Colonic mucosa (tissue), 4 donors: ENCODE measurements at regions not wholly inside any gene's neighbourhood (a gene's known extent, or its start where the extent isn't known, plus 50 kb on each side); places are given as distances from the start of the nearest gene placed in this dataset.

Experiments used
- DNase-seq: peaks from one replicate; pipeline ENCODE4 v3.0.0-alpha.2; 2020
- H3K27ac ChIP-seq: fragments of 200-600 bp; one replicate; pipeline ENCODE4 v1.8.0; 2021
- H3K27me3 ChIP-seq: fragments of 200-600 bp; one replicate; pipeline ENCODE4 v1.8.0; 2021
- H3K36me3 ChIP-seq: fragments of 200-600 bp; one replicate; pipeline ENCODE4 v1.8.0; 2021
- H3K4me1 ChIP-seq: fragments of 200-600 bp; one replicate; pipeline ENCODE4 v1.8.0; 2021; ENCODE audit warnings: mild to moderate bottlenecking
- H3K4me3 ChIP-seq: fragments of 200-600 bp; one replicate; pipeline ENCODE4 v1.8.0; 2021
- H3K9ac ChIP-seq, 2 donors: one replicate each; pipeline ENCODE4 v1.7.0; 2013; ENCODE audit warnings: control low read depth in 2 of 2, low read depth in 2 of 2, low read length in 2 of 2
- H3K9me3 ChIP-seq: fragments of 200-600 bp; one replicate; pipeline ENCODE4 v1.8.0; 2021
- CTCF ChIP-seq: fragments of 200-600 bp; IDR thresholded peaks from one replicate; pipeline ENCODE4 v1.8.0; 2022; ENCODE audit warnings: antibody characterized with exemption, mild to moderate bottlenecking
- intact Hi-C: fragments of 100-400 bp; cut with DNase I; formaldehyde crosslinking; loops from one replicate; pipeline ENCODE4 v1.14.1; 2022
- donor health status: healthy.
- donor health status: DM: no; HTN: no; CAD: no.
- donor health status: DM: no; HTN: no; CAD: no.

GRCh38 chr2:38167968-38168350 is 92.0 kb upstream of the CYP1B1 start:
- Histone ChIP-seq H3K27ac (no peak overlapping the region), H3K4me3 (no peak overlapping the region), H3K9ac (no peak overlapping the region), H3K9me3 (no peaks in the 10 kb centered on the region), H3K4me1 (no peaks in the 10 kb centered on the region), H3K36me3 (no peaks in the 10 kb centered on the region), H3K27me3 (no peaks in the 10 kb centered on the region)
- no peak for TF ChIP-seq CTCF
- intact Hi-C loops: no loop called here
- DNase-seq: no peak

GRCh38 chr2:38165698-38166097 is 89.7 kb upstream of the CYP1B1 start:
- H3K4me1 ChIP-seq: no peaks in the 10 kb centered on the region
- H3K27ac ChIP-seq: no peak overlapping the region
- no peaks in the 10 kb centered on the region for H3K27me3 ChIP-seq
- intact Hi-C loops: no loop called here
- no peak for DNase-seq
- no peak overlapping the region for H3K9ac ChIP-seq
- H3K4me3 ChIP-seq: no peak overlapping the region
- no peaks in the 10 kb centered on the region for H3K36me3 ChIP-seq
- no peaks in the 10 kb centered on the region for H3K9me3 ChIP-seq
- no peak for TF ChIP-seq CTCF

DNA sequence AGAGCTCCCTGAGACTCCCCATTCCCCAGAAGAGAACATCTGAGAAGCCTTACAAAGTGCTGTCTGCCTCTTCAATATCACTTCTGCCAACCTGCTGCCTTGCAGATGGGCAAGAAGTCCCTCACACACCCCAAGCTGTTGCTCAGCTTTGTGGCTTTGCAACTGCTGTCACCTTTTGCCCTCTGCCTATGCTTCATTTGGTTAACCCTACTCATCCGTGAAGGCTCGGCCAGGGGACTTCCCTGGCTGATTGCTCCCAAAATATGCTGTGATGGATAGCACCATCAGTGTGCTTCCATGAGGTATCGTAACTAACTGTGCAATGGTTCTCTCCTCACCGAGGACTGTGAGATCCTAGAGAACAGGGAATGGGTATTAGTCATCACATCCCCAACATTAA is 88.9 kb upstream of the CYP1B1 start:
- no peak overlapping the region for H3K4me3 ChIP-seq
- no peaks in the 10 kb centered on the region for H3K9me3 ChIP-seq
- no peaks in the 10 kb centered on the region for H3K27me3 ChIP-seq
- no peak overlapping the region for H3K27ac ChIP-seq
- DNase-seq: no peak
- intact Hi-C loops: no loop called here
- no peak overlapping the region for H3K9ac ChIP-seq
- no peak for TF ChIP-seq CTCF
- H3K4me1 ChIP-seq: no peaks in the 10 kb centered on the region
- no peaks in the 10 kb centered on the region for H3K36me3 ChIP-seq

GRCh38 chr2:38163579-38163978 is 87.6 kb upstream of the CYP1B1 start:
- no peak for DNase-seq
- intact Hi-C loops: no loop called here
- no peaks in the 10 kb centered on the region for H3K9me3 ChIP-seq
- H3K4me1 ChIP-seq: no peaks in the 10 kb centered on the region
- no peaks in the 10 kb centered on the region for H3K36me3 ChIP-seq
- no peak for TF ChIP-seq CTCF
- H3K27me3 ChIP-seq: no peaks in the 10 kb centered on the region
- no peak overlapping the region for H3K9ac ChIP-seq
- no peak overlapping the region for H3K27ac ChIP-seq
- H3K4me3 ChIP-seq: no peak overlapping the region

GRCh38 chr2:38163006-38163405 is 87.1 kb upstream of the CYP1B1 start:
- no peaks in the 10 kb centered on the region for H3K36me3 ChIP-seq
- TF ChIP-seq CTCF: no peak

GRCh38 chr2:38160516-38160915 is 84.6 kb upstream of the CYP1B1 start:
- H3K36me3 ChIP-seq: no peaks in the 10 kb centered on the region
- no peaks in the 10 kb centered on the region for H3K9me3 ChIP-seq
- intact Hi-C loops: no loop called here
- no peak overlapping the region for H3K9ac ChIP-seq
- H3K27me3 ChIP-seq: no peaks in the 10 kb centered on the region
- H3K4me3 ChIP-seq: no peak overlapping the region
- H3K4me1 ChIP-seq: no peaks in the 10 kb centered on the region
- DNase-seq: no peak
- TF ChIP-seq CTCF: no peak
- no peak overlapping the region for H3K27ac ChIP-seq

More at GRCh38 chr2:38163006-38163405, 87.1 kb upstream of the CYP1B1 start:
- intact Hi-C loops: no loop called here
- Histone ChIP-seq H3K27me3 (no peaks in the 10 kb centered on the region), H3K4me1 (no peaks in the 10 kb centered on the region), H3K9ac (no peak overlapping the region), H3K27ac (no peak overlapping the region), H3K4me3 (no peak overlapping the region), H3K9me3 (no peaks in the 10 kb centered on the region)
- no peak for DNase-seq
